Liver (tissue), 7 donors: ENCODE measurements at regions not wholly inside any gene's neighbourhood (a gene's known extent, or its start where the extent isn't known, plus 50 kb on each side); places are given as distances from the start of the nearest gene placed in this dataset.

ENCODE experiments used
- DNase-seq: peaks from one replicate; pipeline ENCODE4 v3.0.0-alpha.2; 2017; ENCODE audit warnings: low spot score
- H3K27ac ChIP-seq, 2 donors: one replicate each; pipeline ENCODE4 v1.7.0; 2013; ENCODE audit warnings: inconsistent platforms in 2 of 2, low read length in 2 of 2, control low read depth in 1 of 2, low read depth in 1 of 2, mild to moderate bottlenecking in 1 of 2
- H3K27me3 ChIP-seq, 4 donors: one replicate each; pipeline versions ENCODE4 v1.6.1 to v1.7.0; 2013; ENCODE audit warnings: low read length in 3 of 4, inconsistent platforms in 1 of 4, mild to moderate bottlenecking in 1 of 4, moderate library complexity in 1 of 4; ENCODE audit not compliant: control insufficient read depth in 4 of 4, insufficient read depth in 4 of 4
- H3K36me3 ChIP-seq, 4 donors: one replicate each; pipeline versions ENCODE4 v1.6.1 to v1.7.0; 2013; ENCODE audit warnings: low read length in 3 of 4, mild to moderate bottlenecking in 3 of 4, low read depth in 1 of 4, moderate library complexity in 1 of 4; ENCODE audit not compliant: control insufficient read depth in 4 of 4, insufficient read depth in 3 of 4
- H3K4me1 ChIP-seq, 4 donors: one replicate each; pipeline versions ENCODE4 v1.6.1 to v1.7.0; 2013; ENCODE audit warnings: low read length in 3 of 4, mild to moderate bottlenecking in 3 of 4, moderate library complexity in 1 of 4; ENCODE audit not compliant: control insufficient read depth in 4 of 4, insufficient read depth in 4 of 4
- H3K4me3 ChIP-seq, 3 donors: one replicate each; pipeline versions ENCODE4 v1.6.1 to v1.7.0; 2013; ENCODE audit warnings: low read length in 3 of 3, control low read depth in 1 of 3, low read depth in 1 of 3, mild to moderate bottlenecking in 1 of 3
- H3K9ac ChIP-seq, 2 donors: one replicate each; pipeline ENCODE4 v1.7.0; 2013; ENCODE audit warnings: low read length in 2 of 2, mild to moderate bottlenecking in 2 of 2, moderate library complexity in 2 of 2, control low read depth in 1 of 2, low read depth in 1 of 2
- H3K9me3 ChIP-seq, 4 donors: one replicate each; pipeline versions ENCODE4 v1.6.1 to v1.7.0; 2013; ENCODE audit warnings: low read length in 3 of 4; ENCODE audit not compliant: control insufficient read depth in 4 of 4
- EGR1 ChIP-seq, 2 donors: IDR thresholded peaks; 2 replicates each; pipeline ENCODE4 v1.6.1; 2016 to 2018; ENCODE audit warnings: antibody characterized with exemption in 2 of 2, low read depth in 2 of 2
- GABPA ChIP-seq, 2 donors: IDR thresholded peaks in 1 of 2; conservative IDR thresholded peaks in 1 of 2; 2 replicates each; pipeline ENCODE4 v1.6.1; 2016; ENCODE audit warnings: antibody characterized with exemption in 2 of 2, mild to moderate bottlenecking in 1 of 2, moderate library complexity in 1 of 2
- HNF4G ChIP-seq: IDR thresholded peaks from 2 replicates; pipeline ENCODE4 v1.6.1; 2016; ENCODE audit warnings: antibody characterized with exemption
- JUND ChIP-seq, 2 donors: IDR thresholded peaks; 2 replicates each; pipeline ENCODE4 v1.6.1; 2016; ENCODE audit warnings: antibody characterized with exemption in 2 of 2
- WGBS: extraction: QIAGEN DNeasy Blood & Tissue Kit; methylation state at CpG from one replicate; pipeline ENCODE4 v1.1.7; 2013; 5-methylcytosine and 5-hydroxymethylcytosine counted together
- TF ChIP-seq, protein P1 (sequence below): IDR thresholded peaks from 2 replicates; pipeline ENCODE4 v1.6.1; 2016; ENCODE audit warnings: antibody characterized with exemption, mild to moderate bottlenecking
- TF ChIP-seq, protein P2 (sequence below): IDR thresholded peaks from 2 replicates; pipeline ENCODE4 v1.6.1; 2016; ENCODE audit warnings: antibody characterized with exemption
- donor health status: healthy.
- donor health status: healthy.
- donor health status: healthy.
- donor health status: healthy.

DNA sequence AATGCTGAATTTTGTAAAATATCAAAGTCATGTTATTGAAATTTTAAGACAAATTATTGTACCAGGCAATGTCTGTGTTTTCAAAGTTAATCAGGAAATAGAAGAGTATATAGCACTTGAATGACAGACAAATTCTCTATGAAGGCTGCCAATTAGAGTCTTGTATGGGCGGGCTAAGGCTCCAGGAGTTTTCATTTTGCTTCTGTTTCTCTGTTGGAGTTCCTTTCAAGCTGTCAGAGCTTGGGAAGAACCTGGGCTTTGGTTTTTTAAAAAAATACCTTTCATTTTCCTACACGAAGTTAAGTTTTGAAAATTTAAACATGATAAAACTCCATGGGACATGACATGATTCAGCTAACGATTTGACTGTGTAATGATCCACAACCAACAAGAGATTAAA lies 339.0 kb upstream of the KCNH7 start:
- H3K4me1 ChIP-seq, result no peaks in the 10 kb centered on the region
- no peak overlapping the region for H3K27ac ChIP-seq
- H3K27me3 ChIP-seq, result no peaks in the 10 kb centered on the region
- no peak for DNase-seq
- TF ChIP-seq GABPA (IDR thresholded peaks at IDR 0.05 in 1 of 2, conservative IDR thresholded peaks at IDR 0.05 in 1 of 2) (no peak), JUND (IDR thresholded peaks at IDR 0.05) (no peak)
- TF ChIP-seq, protein P1, sequence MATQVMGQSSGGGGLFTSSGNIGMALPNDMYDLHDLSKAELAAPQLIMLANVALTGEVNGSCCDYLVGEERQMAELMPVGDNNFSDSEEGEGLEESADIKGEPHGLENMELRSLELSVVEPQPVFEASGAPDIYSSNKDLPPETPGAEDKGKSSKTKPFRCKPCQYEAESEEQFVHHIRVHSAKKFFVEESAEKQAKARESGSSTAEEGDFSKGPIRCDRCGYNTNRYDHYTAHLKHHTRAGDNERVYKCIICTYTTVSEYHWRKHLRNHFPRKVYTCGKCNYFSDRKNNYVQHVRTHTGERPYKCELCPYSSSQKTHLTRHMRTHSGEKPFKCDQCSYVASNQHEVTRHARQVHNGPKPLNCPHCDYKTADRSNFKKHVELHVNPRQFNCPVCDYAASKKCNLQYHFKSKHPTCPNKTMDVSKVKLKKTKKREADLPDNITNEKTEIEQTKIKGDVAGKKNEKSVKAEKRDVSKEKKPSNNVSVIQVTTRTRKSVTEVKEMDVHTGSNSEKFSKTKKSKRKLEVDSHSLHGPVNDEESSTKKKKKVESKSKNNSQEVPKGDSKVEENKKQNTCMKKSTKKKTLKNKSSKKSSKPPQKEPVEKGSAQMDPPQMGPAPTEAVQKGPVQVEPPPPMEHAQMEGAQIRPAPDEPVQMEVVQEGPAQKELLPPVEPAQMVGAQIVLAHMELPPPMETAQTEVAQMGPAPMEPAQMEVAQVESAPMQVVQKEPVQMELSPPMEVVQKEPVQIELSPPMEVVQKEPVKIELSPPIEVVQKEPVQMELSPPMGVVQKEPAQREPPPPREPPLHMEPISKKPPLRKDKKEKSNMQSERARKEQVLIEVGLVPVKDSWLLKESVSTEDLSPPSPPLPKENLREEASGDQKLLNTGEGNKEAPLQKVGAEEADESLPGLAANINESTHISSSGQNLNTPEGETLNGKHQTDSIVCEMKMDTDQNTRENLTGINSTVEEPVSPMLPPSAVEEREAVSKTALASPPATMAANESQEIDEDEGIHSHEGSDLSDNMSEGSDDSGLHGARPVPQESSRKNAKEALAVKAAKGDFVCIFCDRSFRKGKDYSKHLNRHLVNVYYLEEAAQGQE, result no peak
- no peak overlapping the region for H3K9ac ChIP-seq
- WGBS, result 72% methylated on average over 3 of the region's 3 CpGs
- no peaks in the 10 kb centered on the region for H3K9me3 ChIP-seq
- no peak overlapping the region for H3K4me3 ChIP-seq
- no peaks in the 10 kb centered on the region for H3K36me3 ChIP-seq

DNA sequence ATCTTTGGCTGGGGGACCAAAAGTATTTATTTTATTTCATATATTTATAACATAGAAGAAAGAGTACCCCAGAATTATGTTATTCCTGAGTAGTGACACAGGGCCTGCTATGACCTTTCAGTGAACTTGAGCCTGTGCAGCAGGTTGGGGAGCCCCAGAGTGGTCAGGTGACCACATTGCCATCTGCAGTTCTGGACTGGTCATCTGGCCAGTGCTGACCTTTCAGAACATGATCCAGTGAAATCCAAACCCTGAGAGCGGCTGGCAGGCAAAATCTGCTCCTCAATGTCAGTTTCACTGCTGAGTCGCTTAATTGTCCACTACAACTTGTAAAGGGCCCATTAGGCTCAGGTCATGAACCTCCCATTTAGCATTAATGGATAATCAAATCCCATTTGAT lies 336.7 kb upstream of the KCNH7 start:
- Histone ChIP-seq H3K27ac (no peak overlapping the region), H3K9me3 (no peaks in the 10 kb centered on the region), H3K4me3 (no peak overlapping the region), H3K4me1 (no peaks in the 10 kb centered on the region), H3K36me3 (no peaks in the 10 kb centered on the region), H3K27me3 (no peaks in the 10 kb centered on the region), H3K9ac (no peak overlapping the region)
- DNase-seq, result no peak
- TF ChIP-seq, protein P1, result no peak
- TF ChIP-seq JUND (IDR thresholded peaks at IDR 0.05), result no peak
- no peak for TF ChIP-seq GABPA (IDR thresholded peaks at IDR 0.05 in 1 of 2, conservative IDR thresholded peaks at IDR 0.05 in 1 of 2)
- 96% methylated on average over 2 of the region's 2 CpGs for WGBS

DNA sequence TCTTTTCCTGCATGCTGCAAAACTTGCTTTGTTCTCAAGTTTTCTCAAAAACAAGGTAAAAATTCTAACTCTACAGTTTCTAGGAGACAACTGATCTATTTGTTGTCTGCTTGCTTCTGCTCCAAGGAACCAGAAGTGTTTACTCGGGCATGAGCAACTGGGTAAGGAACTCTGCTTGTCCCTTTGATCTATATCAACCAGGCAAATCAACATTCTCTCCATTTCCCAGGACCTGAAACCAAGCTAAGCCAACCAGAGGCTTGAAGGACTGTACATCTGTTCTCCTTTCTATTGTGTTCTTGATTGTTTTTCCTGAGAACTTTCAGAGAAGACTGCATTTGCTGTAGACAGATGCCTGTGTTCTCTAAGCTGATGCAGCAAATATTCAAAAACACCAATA lies 335.0 kb upstream of the KCNH7 start:
- no peaks in the 10 kb centered on the region for H3K4me1 ChIP-seq

More for the DNA sequence above, 335.0 kb upstream of the KCNH7 start:
- no peak for DNase-seq
- Histone ChIP-seq H3K9me3 (no peaks in the 10 kb centered on the region), H3K9ac (no peak overlapping the region), H3K36me3 (no peaks in the 10 kb centered on the region), H3K27me3 (peaks cover 0 to 4% (median 0%) of the 10 kb centered on the region in 4 donors), H3K4me3 (no peak overlapping the region), H3K27ac (no peak overlapping the region)
- 65% methylated on average over 1 of the region's 1 CpG for WGBS
- TF ChIP-seq, protein P2, sequence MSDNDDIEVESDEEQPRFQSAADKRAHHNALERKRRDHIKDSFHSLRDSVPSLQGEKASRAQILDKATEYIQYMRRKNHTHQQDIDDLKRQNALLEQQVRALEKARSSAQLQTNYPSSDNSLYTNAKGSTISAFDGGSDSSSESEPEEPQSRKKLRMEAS, result no peak
- TF ChIP-seq HNF4G, result no peak
- TF ChIP-seq EGR1 (IDR thresholded peaks at IDR 0.05; ENCODE audit: low read depth in 2 of 2), result no peak
- no peak for TF ChIP-seq GABPA (IDR thresholded peaks at IDR 0.05 in 1 of 2, conservative IDR thresholded peaks at IDR 0.05 in 1 of 2)
